NOMO-1 (cell line): ENCODE measurements at regions not wholly inside any gene's neighbourhood (a gene's known extent, or its start where the extent isn't known, plus 50 kb on each side); places are given as distances from the start of the nearest gene placed in this dataset.
"Not testable (repeated sequence)": the region's sequence is repeated elsewhere in the genome, so short reads cannot be mapped to it uniquely, and the experiment has no call there.

Experiments
- DNase-seq, 2 experiments: peaks; one replicate each; lab custom pipeline; 2025; ENCODE audit not compliant: unreplicated experiment in 2 of 2; lab: John Stamatoyannopoulos, UW

GRCh38 chr11:46188017-46188416, 66.8 kb upstream of the PHF21A start:
- no peak for DNase-seq

DNA sequence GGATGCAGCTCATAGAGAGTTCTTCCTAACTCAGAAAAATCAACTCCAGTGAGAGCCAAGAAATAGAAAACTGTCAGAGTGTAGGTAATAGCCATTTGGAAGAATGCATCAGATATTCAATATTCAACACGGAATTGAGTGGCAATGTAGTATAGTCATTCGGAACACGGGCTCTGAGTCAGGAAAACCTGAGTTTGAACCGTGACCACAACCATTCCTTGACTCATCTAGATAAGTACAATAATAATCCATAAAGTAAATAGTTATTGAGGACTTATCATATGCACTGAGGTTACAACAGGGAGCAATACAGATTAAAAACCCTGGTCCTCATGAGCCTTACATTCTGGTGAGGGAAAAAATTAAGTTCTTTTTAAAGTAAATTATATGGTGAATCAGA, 62.6 kb upstream of the PHF21A start:
- DNase-seq, result no peak

- no peak for DNase-seq
These were observed 60.7 kb upstream of the PHF21A start for GRCh38 chr11:46181843-46182424.

DNA sequence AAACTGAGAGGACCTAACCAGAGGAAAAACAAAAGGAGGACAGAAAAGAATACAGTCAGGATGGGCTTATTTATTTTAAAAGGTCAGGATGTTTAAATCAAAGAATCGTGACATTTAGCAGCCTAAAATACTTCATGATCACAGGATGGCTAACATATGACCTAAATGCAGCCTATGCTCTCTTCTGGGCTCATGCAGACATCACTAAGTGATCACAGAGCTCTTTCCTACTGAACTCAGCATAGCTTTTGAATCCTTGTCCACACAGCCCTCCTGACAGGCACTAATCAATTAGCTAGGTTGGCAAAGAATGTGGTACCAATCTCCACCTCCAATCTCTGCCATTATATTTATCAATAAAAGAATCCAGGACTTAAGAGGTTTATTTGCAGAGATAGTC, 60.1 kb upstream of the PHF21A start:
- no peak for DNase-seq

DNA sequence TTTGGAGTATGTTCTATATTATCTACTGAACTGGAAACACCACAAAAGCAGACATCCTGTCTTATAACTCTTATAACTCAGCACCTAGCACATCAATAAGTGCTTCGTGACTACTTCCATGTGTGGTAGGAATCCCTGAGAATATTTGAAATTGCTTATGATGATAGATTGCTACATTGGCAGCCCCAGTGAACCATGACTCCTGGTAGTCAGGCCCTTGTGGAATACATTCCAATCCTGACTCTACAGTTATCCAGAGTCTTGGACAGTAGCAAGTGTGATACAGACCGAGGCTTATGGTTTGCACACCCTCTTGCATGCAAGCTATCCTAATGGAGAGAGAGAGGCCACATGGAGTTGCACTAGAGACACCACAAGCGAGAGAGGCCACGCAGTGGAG, 59.5 kb upstream of the PHF21A start:
- DNase-seq, result no peak

- no peak for DNase-seq
These were observed 57.3 kb upstream of the PHF21A start for GRCh38 chr11:46178513-46178912.

GRCh38 chr11:46176421-46176820, 55.2 kb upstream of the PHF21A start:
- DNase-seq, result no peak

GRCh38 chr11:46175401-46176002, 54.2 kb upstream of the PHF21A start:
- DNase-seq, result no peak

GRCh38 chr11:46171693-46172092, 50.4 kb upstream of the PHF21A start:
- DNase-seq, result not testable (repeated sequence)
